A673 (cell line): ENCODE measurements at regions not wholly inside any gene's neighbourhood (a gene's known extent, or its start where the extent isn't known, plus 50 kb on each side); places are given as distances from the start of the nearest gene placed in this dataset.

Source experiments
- CTCF ChIP-seq: fragments of 300-800, 200-600 bp; sonication (generic); conservative IDR thresholded peaks from 2 replicates; pipeline ENCODE4 v1.5.1; 2017; ENCODE audit warnings: low read depth, mild to moderate bottlenecking, antibody characterized with exemption, low read length, moderate library complexity, mixed read lengths
- EZH2 ChIP-seq: fragments of 200-600 bp; sonication (generic); IDR thresholded peaks from 2 replicates; pipeline ENCODE4 v1.6.1; 2017; ENCODE audit warnings: borderline replicate concordance, low read depth, mild to moderate bottlenecking, mixed read lengths, antibody characterized with exemption, low read length; ENCODE audit not compliant: poor library complexity, severe bottlenecking

- TF ChIP-seq CTCF (no peak), EZH2 (no peak)
Measured at GRCh38 chr14:39984323-39984722, 552.1 kb upstream of the FBXO33 start.
